Neural cell (in vitro differentiated cells): ENCODE measurements at regions not wholly inside any gene's neighbourhood (a gene's known extent, or its start where the extent isn't known, plus 50 kb on each side); places are given as distances from the start of the nearest gene placed in this dataset.

Experiments
- H2AFZ ChIP-seq: fragments of 200-600, 300-800 bp; sonication (generic), shearing (Covaris generic); 2 replicates; pipeline ENCODE4 v1.6.0; 2014; ENCODE audit warnings: low read depth, mild to moderate bottlenecking, antibody characterized with exemption, low read length, moderate library complexity
- H3F3A ChIP-seq: fragments of 200-600 bp; shearing (Covaris generic); 2 replicates; pipeline ENCODE4 v1.6.1; 2016; ENCODE audit warnings: mild to moderate bottlenecking, moderate library complexity, mixed read lengths, antibody characterized with exemption, low read length; ENCODE audit not compliant: insufficient read depth, poor library complexity, severe bottlenecking
- H3K27ac ChIP-seq: fragments of 200-600, 300-800 bp; sonication (generic), shearing (Covaris generic); 2 replicates; pipeline ENCODE4 v1.5.1; 2014; ENCODE audit warnings: mild to moderate bottlenecking, low read length, moderate library complexity
- H3K27me3 ChIP-seq: fragments of 300-800, 200-600 bp; sonication (generic), shearing (Covaris generic); 2 replicates; pipeline ENCODE4 v1.6.0; 2014; ENCODE audit warnings: mild to moderate bottlenecking, low read depth, low read length, moderate library complexity; ENCODE audit not compliant: insufficient read depth
- H3K36me3 ChIP-seq: fragments of 300-800, 200-600 bp; sonication (generic), shearing (Covaris generic); 2 replicates; pipeline ENCODE4 v1.5.1; 2014; ENCODE audit warnings: mild to moderate bottlenecking, antibody characterized with exemption, low read length, moderate library complexity; ENCODE audit not compliant: insufficient read depth
- H3K4me2 ChIP-seq: fragments of 300-800, 200-600 bp; sonication (generic), shearing (Covaris generic); 2 replicates; pipeline ENCODE4 v1.6.0; 2014; ENCODE audit warnings: mild to moderate bottlenecking, low read length
- H3K4me3 ChIP-seq: fragments of 300-800, 200-600 bp; sonication (generic), shearing (Covaris generic); 2 replicates; pipeline ENCODE4 v1.5.1; 2014; ENCODE audit warnings: mild to moderate bottlenecking, low read length, moderate library complexity
- H3K79me2 ChIP-seq: fragments of 200-600 bp; shearing (Covaris generic); replicated peaks from 2 replicates; pipeline ENCODE4 v1.6.0; 2014; ENCODE audit warnings: mild to moderate bottlenecking, low read length, moderate library complexity; ENCODE audit not compliant: insufficient read depth
- H3K9ac ChIP-seq: fragments of 300-800, 200-600 bp; sonication (generic), shearing (Covaris generic); 2 replicates; pipeline ENCODE4 v1.6.1; 2016; ENCODE audit warnings: mild to moderate bottlenecking, low read length, mixed read lengths
- H3K9me2 ChIP-seq: fragments of 200-600 bp; shearing (Covaris generic); 2 replicates; pipeline ENCODE4 v1.6.1; 2016; ENCODE audit warnings: mild to moderate bottlenecking, low read length, mixed read lengths; ENCODE audit not compliant: insufficient read depth
- H3K9me3 ChIP-seq: fragments of 200-600, 300-800 bp; sonication (generic), shearing (Covaris generic); 2 replicates; pipeline ENCODE4 v1.6.1; 2016; ENCODE audit warnings: mild to moderate bottlenecking, mixed run types, low read length, moderate library complexity, mixed read lengths
- H4K20me1 ChIP-seq: fragments of 200-600 bp; shearing (Covaris generic); 2 replicates; pipeline ENCODE4 v1.6.1; 2016; ENCODE audit warnings: mild to moderate bottlenecking, mixed run types; ENCODE audit not compliant: insufficient read depth
- CTCF ChIP-seq: fragments of 450-650 bp; IDR thresholded peaks from 2 replicates; pipeline ENCODE4 v1.5.1; 2014; ENCODE audit warnings: antibody characterized with exemption, mild to moderate bottlenecking, moderate library complexity; ENCODE audit not compliant: poor library complexity, severe bottlenecking
- EP300 ChIP-seq: fragments of 450-650 bp; conservative IDR thresholded peaks from 2 replicates; pipeline ENCODE4 v1.6.1; 2014; ENCODE audit warnings: antibody characterized with exemption, mild to moderate bottlenecking, moderate library complexity; ENCODE audit not compliant: poor library complexity, severe bottlenecking
- EZH2 ChIP-seq: fragments of 200-600, 300-800 bp; shearing (Covaris generic), sonication (generic); IDR thresholded peaks from 2 replicates; pipeline ENCODE4 v1.6.1; 2014; ENCODE audit warnings: antibody characterized with exemption, low read length, borderline replicate concordance, mild to moderate bottlenecking; ENCODE audit not compliant: insufficient read depth, poor library complexity, severe bottlenecking
- MXI1 ChIP-seq: fragments of 450-650 bp; conservative IDR thresholded peaks from 2 replicates; pipeline ENCODE4 v1.6.1; 2014; ENCODE audit warnings: antibody characterized with exemption, mild to moderate bottlenecking; ENCODE audit not compliant: poor library complexity, severe bottlenecking
- POLR2AphosphoS5 ChIP-seq: IDR thresholded peaks from 2 replicates; pipeline ENCODE4 v1.6.1; 2012
- RAD21 ChIP-seq: fragments of 450-650 bp; conservative IDR thresholded peaks from 2 replicates; pipeline ENCODE4 v1.6.1; 2014; ENCODE audit warnings: antibody characterized with exemption, mild to moderate bottlenecking, moderate library complexity
- REST ChIP-seq: IDR thresholded peaks from 2 replicates; pipeline ENCODE4 v1.6.1; 2012; ENCODE audit warnings: borderline replicate concordance
- SMC3 ChIP-seq: fragments of 450-650 bp; conservative IDR thresholded peaks from 2 replicates; pipeline ENCODE4 v1.6.1; 2014; ENCODE audit warnings: antibody characterized with exemption, mild to moderate bottlenecking, moderate library complexity; ENCODE audit not compliant: poor library complexity
- TAF1 ChIP-seq: IDR thresholded peaks from 2 replicates; pipeline ENCODE4 v1.6.1; 2012; ENCODE audit warnings: low read depth

- no peaks in the 10 kb centered on the region for H3K36me3 ChIP-seq
- no peaks in the 10 kb centered on the region for H4K20me1 ChIP-seq
- H3K27me3 ChIP-seq, result no peaks in the 10 kb centered on the region
- no peaks in the 10 kb centered on the region for H3K9me3 ChIP-seq
- H3K9ac ChIP-seq, result no peak overlapping the region
- no peak overlapping the region for H3K4me2 ChIP-seq
- H3K79me2 ChIP-seq, result no peaks in the 10 kb centered on the region
- H2AFZ ChIP-seq, result no peak overlapping the region
- no peak overlapping the region for H3K27ac ChIP-seq
- H3F3A ChIP-seq, result no peaks in the 10 kb centered on the region
- no peaks in the 10 kb centered on the region for H3K9me2 ChIP-seq
- no peak for TF ChIP-seq EZH2
- TF ChIP-seq TAF1, result no peak
- TF ChIP-seq EP300, result no peak
- no peak for TF ChIP-seq REST
- no peak for TF ChIP-seq RAD21
- no peak for TF ChIP-seq CTCF
- no peak for TF ChIP-seq MXI1
- no peak for TF ChIP-seq SMC3
- TF ChIP-seq POLR2AphosphoS5, result no peak
- no peak overlapping the region for H3K4me3 ChIP-seq
These were observed 54.3 kb upstream of the GATA5 start for GRCh38 chr20:62529896-62530642.

- TF ChIP-seq EZH2 (no peak), SMC3 (no peak), REST (no peak), CTCF (no peak), EP300 (no peak), RAD21 (no peak), POLR2AphosphoS5 (no peak), MXI1 (no peak), TAF1 (no peak)
- no peaks in the 10 kb centered on the region for H3K9me2 ChIP-seq
- no peaks in the 10 kb centered on the region for H3K36me3 ChIP-seq
- no peak overlapping the region for H3K27ac ChIP-seq
- H3K9ac ChIP-seq, result no peak overlapping the region
- H3K27me3 ChIP-seq, result no peaks in the 10 kb centered on the region
- H3K79me2 ChIP-seq, result no peaks in the 10 kb centered on the region
- no peaks in the 10 kb centered on the region for H4K20me1 ChIP-seq
- H3K4me3 ChIP-seq, result no peak overlapping the region
- H3K4me2 ChIP-seq, result no peak overlapping the region
- H3K9me3 ChIP-seq, result no peaks in the 10 kb centered on the region
- H2AFZ ChIP-seq, result no peak overlapping the region
- H3F3A ChIP-seq, result no peaks in the 10 kb centered on the region
These were observed 54.8 kb upstream of the GATA5 start for GRCh38 chr20:62530643-62531032.
